ENCODE measurements at regions not wholly inside any gene's neighbourhood (a gene's known extent, or its start where the extent isn't known, plus 50 kb on each side); places are given as distances from the start of the nearest gene placed in this dataset.

GRCh38 chr16:86662740-86663139 lies 84.4 kb downstream of the FOXL1 start:
- intact Hi-C loops (cut with DNase I), result no loop called here

DNA sequence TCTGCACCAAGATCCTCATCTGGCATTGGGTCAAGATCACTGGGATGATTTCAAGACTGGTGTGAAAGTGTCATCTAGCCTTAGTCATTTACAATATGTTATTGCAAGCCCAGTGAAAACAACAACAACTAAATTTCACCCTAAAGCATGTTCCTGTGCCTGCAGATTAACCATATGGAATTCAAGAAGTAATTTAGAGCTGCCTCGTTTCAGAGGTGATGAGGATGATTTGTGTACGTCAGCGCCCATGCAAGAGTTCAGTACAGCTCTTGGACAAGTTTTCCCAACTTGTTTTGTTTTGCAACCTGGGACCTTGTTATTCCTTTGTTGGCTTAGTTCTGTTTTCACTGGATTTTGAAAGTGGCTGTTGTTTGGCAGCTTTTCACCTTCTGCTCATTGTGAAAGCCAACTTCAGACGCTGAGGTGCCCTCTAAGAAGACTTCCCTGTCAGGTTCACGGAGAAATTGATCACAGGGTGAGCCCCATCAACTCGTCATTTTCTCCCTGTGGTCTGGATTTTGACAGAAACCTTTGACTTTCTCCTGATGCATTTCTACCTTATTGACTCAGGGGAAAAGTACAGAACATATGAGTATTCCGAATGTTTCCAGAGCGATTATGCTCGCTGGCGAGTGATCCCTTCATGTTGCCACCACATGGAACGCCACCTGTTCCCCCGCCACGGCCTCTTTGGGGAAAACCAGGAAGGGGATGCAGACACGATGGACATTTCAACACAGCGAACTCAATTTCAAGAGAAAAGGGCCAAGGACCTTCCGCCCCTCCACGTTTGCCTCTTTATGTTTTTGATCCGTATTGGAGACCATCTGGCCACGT lies 85.6 kb downstream of the FOXL1 start:
- intact Hi-C loops (cut with DNase I), result no loop called here
- DNase-seq (ENCODE audit: low spot score), result peak; percentile 77

More at GRCh38 chr16:86662740-86663139, 84.4 kb downstream of the FOXL1 start:
- no peak for DNase-seq (ENCODE audit: low spot score)

DNA sequence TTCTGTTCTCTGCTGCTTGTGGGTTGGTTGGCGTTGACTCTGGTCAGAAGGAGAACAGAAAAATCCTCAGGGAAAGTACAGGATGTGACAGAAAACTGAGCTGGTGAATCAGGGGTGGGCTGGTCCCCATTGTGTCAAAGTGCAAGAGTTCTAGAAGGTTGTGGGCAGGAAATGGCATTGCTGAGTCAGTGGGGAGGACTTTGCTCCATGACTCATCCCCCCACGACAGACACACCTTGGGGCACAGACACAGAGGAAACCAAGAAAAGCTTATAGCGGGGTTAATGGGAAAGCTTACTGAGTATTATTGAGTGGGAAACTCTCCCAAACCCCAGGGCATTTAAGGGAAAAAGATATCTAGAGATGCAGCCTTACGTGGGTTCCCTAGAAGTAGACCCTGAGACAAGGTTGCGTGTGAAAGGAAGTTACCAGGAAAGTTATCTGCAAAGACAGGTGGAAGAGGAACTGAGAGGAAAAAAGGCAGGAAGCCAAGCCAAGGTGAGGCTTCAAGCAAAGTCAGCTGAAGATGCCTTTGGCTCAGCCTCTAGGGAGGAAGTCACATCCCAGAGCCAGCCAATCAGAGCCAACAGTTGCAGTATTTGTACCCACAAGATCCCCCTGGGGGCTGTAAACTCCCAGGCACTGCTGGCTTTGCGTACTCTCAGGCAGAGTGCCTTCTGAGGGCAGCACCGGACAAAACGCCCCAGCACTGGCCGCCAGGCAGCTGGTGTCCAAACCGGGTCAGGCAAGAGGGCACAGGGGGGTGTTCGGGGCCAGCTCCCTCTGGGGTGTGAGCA lies 86.4 kb downstream of the FOXL1 start:
- intact Hi-C loops (cut with DNase I), result no loop called here
- peak; percentile 73 for DNase-seq (ENCODE audit: low spot score)

- no peak for DNase-seq (ENCODE audit: low spot score)
- intact Hi-C loops (cut with DNase I), result no loop called here
Measured at GRCh38 chr16:86665319-86665675, 86.9 kb downstream of the FOXL1 start.

DNA sequence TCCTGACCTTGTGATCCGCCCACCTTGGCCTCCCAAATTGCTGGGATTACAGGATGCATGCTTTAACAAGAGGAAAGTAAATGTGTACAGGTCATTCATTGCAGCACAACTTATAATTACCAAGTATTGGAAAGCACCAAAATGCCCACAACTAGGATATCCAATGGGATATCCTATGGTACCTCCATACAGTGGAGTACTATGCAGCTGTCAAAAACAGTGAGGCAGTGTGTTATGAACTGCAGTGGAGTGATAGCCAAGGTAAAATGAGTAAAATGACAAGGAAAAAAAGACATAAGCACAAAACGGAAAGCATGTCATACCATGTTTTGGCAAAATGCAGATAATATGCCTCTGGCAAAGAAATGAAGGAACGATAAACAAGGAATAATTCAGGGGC lies 87.6 kb downstream of the FOXL1 start:
- intact Hi-C loops (cut with DNase I), result no loop called here
- no peak for DNase-seq (ENCODE audit: low spot score)

DNA sequence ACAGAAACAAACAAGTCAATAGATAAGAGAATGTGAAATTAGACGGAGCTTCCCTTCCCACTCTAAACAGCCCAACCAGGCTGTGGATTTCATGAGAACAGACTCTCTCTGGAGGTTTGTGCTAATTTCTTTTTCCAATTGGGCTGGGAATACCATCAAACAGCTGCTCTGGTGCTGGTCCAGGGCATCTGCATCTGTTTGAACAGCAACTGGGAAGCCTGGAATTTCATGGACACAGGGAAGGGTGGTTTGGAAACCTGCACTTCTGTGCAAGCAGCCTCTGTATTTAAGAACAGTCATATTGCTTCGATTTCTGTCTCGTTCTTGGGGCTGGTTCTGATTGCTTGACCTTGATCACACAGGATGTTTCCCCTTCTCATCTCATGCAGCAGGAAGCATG lies 88.7 kb downstream of the FOXL1 start:
- peak; percentile 66 for DNase-seq (ENCODE audit: low spot score)
- intact Hi-C loops (cut with DNase I), result no loop called here

DNA sequence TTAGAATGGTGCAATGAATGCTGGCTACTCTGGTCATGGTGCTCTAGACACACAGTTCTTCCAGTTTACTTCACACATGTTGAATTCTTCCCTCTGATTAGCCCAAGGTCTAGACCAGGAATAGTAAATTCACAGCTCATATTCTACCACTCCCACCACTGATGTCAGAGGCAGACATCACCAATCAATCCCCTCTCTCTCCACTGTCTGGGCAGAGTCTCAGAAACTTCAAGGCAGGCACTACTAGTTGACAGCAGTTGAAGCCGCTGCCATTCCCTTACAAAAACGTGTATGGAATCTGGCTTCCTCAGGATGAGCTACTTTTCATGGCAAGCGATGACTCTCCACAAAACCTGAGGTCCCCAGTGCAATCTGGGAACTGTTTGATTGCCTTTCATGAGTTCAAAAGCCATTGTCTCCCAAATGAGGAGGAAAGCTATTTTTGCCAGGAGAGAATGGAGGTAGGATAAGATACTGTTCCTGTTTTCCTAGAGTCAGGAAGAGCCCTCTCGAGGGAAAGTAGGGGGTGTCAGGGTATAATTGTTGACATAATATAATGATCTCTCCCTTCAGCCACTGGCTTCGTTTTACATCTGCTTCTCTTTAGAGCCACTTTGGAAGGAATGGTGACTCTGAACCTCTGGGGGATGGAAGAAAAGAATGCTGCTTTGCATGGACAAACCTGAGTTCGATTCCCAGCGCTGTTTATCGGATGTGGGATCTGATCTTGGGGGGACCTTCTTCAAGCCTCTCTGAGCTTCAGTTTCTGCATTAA lies 90.0 kb downstream of the FOXL1 start:
- no peak for DNase-seq (ENCODE audit: low spot score)
- intact Hi-C loops (cut with DNase I), result no loop called here

- peak; percentile 57 for DNase-seq (ENCODE audit: low spot score)
- intact Hi-C loops (cut with DNase I), result no loop called here
Measured at GRCh38 chr16:86669285-86669805, 91.0 kb downstream of the FOXL1 start.

- intact Hi-C loops (cut with DNase I), result loop anchor here (5.0 to 10.0 kb wide), 2 partner anchors 55 to 93 kb away; partner anchors contain the start of gene FOXL1 (in 1 of the 2)
- peak; percentile 88 for DNase-seq (ENCODE audit: low spot score)
Measured at GRCh38 chr16:86669937-86670749, 91.8 kb downstream of the FOXL1 start.

DNA sequence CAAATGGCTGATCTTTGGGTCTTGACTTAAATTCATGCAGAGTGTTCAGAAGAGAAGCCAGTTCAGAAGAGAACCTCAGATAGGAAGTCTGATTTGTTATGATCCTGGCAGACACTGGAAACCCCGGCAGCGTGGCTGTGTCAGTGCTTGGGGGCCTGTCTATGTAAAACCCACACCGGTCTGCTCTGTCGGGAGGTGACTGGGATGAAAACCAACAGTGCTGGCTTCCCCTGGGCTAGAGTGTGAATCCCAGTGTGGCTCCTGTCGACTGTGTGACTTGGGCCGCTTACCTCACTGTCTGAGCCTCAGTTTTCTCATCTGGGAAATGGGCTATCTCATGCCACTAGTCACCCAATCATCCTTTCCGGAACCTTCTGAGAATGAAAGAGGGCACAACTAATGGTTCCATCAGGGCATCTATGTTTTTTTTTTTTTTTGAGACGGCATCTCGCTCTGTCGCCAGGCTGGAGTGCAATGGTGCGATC lies 92.4 kb downstream of the FOXL1 start:
- no peak for DNase-seq (ENCODE audit: low spot score)
- intact Hi-C loops (cut with DNase I), result loop anchor here (5.0 to 10.0 kb wide), 2 partner anchors 56 to 93 kb away; partner anchors contain the start of gene FOXL1 (in 1 of the 2)

DNA sequence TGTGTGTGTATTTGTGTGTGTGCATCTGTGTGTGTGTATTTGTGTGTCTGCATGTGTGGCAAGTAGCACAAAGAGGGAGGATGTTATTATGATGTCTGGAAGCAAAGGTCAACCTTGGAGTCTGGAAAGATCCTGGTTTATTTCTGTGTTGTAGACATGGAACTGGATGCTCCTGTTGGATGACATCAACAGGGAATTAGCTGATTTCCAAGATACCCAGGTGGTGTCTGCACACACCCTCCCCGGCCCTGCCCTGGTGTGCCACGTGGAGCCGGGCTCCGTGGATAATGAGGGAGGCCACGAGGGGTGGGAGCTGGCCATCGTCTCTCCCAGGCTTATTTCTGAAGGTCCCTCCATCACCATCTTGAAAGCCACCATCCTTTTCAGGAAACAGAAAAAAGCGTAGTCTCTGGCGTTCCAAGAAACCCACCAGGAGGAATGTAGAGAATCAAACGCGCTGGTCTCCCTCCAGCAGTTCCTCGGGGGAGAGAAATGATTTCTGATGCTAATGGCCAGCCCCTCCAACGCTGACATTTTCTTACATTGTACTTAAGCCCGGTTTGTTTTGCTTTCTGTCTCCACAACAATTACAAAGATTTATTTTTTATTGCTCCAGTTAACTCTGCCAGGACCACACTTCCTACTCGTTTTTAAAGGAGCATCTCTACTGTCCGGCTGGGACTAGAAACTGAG lies 93.3 kb downstream of the FOXL1 start:
- DNase-seq (ENCODE audit: low spot score), result peak; percentile 41
- intact Hi-C loops (cut with DNase I), result loop anchor here (5.0 to 10.0 kb wide), 2 partner anchors 57 to 94 kb away; partner anchors contain the start of gene FOXL1 (in 1 of the 2)

DNA sequence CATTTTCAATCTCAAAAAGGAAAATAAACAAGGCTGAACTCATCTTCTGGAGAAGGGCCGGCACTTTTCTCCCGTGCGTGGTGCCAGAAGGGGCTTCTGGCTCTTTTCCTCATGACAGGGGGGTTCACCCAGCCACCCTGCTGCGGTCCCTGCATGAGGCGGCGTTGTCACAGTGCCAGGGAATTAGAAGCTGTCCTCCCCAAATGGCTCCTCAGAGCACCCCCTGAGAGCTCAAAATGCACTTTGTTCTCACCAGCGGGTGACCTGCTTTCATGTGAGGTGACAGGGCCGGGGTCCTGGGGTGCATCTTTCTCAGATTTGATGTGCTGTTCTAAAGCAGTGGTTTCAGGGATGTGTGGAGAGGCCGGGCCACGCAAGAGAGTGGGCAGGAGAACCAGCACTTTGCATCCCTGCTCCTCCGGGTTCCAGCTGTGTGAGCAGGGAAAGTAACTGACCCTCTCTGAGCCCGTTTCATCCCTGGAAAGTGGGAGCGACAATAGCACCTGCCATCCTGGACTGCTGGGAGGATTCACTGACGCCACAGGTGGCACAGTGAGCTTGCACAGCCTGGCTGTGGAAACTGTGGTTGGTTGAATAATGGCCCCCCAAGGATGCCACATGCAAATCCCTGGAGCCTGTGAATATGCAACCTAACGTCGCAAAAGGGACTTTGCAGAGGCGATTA lies 94.0 kb downstream of the FOXL1 start:
- intact Hi-C loops (cut with DNase I), result loop anchor here (5.0 to 10.0 kb wide), 2 partner anchors 58 to 95 kb away; partner anchors contain the start of gene FOXL1 (in 1 of the 2)
- peak; percentile 62 for DNase-seq (ENCODE audit: low spot score)

- intact Hi-C loops (cut with DNase I), result loop anchor here (5.0 to 10.0 kb wide), 2 partner anchors 59 to 96 kb away; partner anchors contain the start of gene FOXL1 (in 1 of the 2)
- no peak for DNase-seq (ENCODE audit: low spot score)
Measured at GRCh38 chr16:86673090-86673955, 95.0 kb downstream of the FOXL1 start.

GRCh38 chr16:86673956-86674453 lies 95.7 kb downstream of the FOXL1 start:
- intact Hi-C loops (cut with DNase I), result loop anchor here (5.0 to 10.0 kb wide), 2 partner anchors 59 to 97 kb away; partner anchors contain the start of gene FOXL1 (in 1 of the 2)
- DNase-seq (ENCODE audit: low spot score), result no peak

GRCh38 chr16:86676254-86676670 lies 97.9 kb downstream of the FOXL1 start:
- intact Hi-C loops (cut with DNase I), result loop anchor here in 1 of 2 donors (10.0 kb wide), 1 partner anchor 61 kb away; no protein-coding TSS in a partner anchor
- peak; percentile 41 for DNase-seq (ENCODE audit: low spot score)

DNA sequence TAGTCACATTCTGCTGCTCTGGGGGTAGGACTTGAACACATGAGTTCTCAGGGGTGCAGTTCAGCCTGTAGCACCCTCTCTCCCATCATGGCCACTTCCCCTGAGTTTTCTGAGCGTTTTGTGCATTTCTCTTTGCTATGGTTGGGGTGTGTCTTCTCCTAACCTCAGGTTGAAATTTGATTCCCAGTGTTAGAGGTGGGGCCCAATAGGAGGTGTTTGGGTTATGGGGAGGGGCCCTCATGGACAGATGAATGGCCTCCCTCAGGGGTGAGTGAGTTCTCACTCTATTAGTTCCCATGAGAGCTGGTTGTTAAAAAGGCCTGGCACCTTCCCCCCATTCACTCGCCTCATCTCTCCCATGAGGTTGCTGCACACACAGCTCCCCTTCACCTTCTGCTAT lies 101.1 kb downstream of the FOXL1 start:
- intact Hi-C loops (cut with DNase I), result loop anchor here in 1 of 2 donors (10.0 kb wide), 1 partner anchor 65 kb away; no protein-coding TSS in a partner anchor
- no peak for DNase-seq (ENCODE audit: low spot score)
